Ovary (tissue), 3 donors: ENCODE measurements at regions not wholly inside any gene's neighbourhood (a gene's known extent, or its start where the extent isn't known, plus 50 kb on each side); places are given as distances from the start of the nearest gene placed in this dataset.

Source experiments
- CTCF ChIP-seq, 3 donors: fragments of 450-650 bp in 2 of 3; fragments of 200-600 bp in 1 of 3; IDR thresholded peaks; one replicate each; pipeline versions ENCODE4 v1.5.1 to v1.8.0; 2016 to 2022; ENCODE audit warnings: antibody characterized with exemption in 3 of 3, mild to moderate bottlenecking in 1 of 3
- POLR2A ChIP-seq: fragments of 450-650 bp; IDR thresholded peaks from one replicate; pipeline ENCODE4 v1.6.1; 2017; ENCODE audit warnings: antibody characterized with exemption, mild to moderate bottlenecking, moderate library complexity
- donor health status: DM: no; HTN: no; CAD: no.

GRCh38 chr15:96182736-96183513 is 147.6 kb upstream of the NR2F2 start:
- TF ChIP-seq POLR2A (no peak), CTCF (IDR thresholded peaks at IDR 0.05) (no peak)
